Spleen (tissue), 11 donors: ENCODE measurements at regions not wholly inside any gene's neighbourhood (a gene's known extent, or its start where the extent isn't known, plus 50 kb on each side); places are given as distances from the start of the nearest gene placed in this dataset.

Source experiments
- DNase-seq: peaks from one replicate; pipeline ENCODE4 v3.0.0-alpha.2; 2020
- H3K27ac ChIP-seq, 8 donors: fragments of 200-600 bp; sonication (generic) in 7 of 8; 1 replicate in 4 of 8; 2 replicates in 4 of 8; pipeline versions ENCODE4 v1.5.0 to v1.8.0; 2016 to 2021; ENCODE audit warnings: inconsistent platforms in 4 of 8, mild to moderate bottlenecking in 4 of 8, moderate library complexity in 1 of 8
- H3K27me3 ChIP-seq, 7 donors: fragments of 200-600 bp; sonication (generic) in 6 of 7; replicated peaks in 1 of 7; 1 replicate in 4 of 7; 2 replicates in 3 of 7; pipeline versions ENCODE4 v1.5.0 to v1.8.0; 2016 to 2021; ENCODE audit warnings: inconsistent platforms in 3 of 7, mild to moderate bottlenecking in 1 of 7
- H3K36me3 ChIP-seq, 6 donors: fragments of 200-600 bp; sonication (generic) in 5 of 6; 1 replicate in 4 of 6; 2 replicates in 2 of 6; pipeline versions ENCODE4 v1.5.0 to v1.8.0; 2016 to 2021; ENCODE audit warnings: inconsistent platforms in 2 of 6
- H3K4me1 ChIP-seq, 6 donors: fragments of 200-600 bp; sonication (generic) in 5 of 6; 1 replicate in 3 of 6; 2 replicates in 3 of 6; pipeline versions ENCODE4 v1.5.0 to v1.8.0; 2016 to 2021; ENCODE audit warnings: inconsistent platforms in 3 of 6
- H3K4me3 ChIP-seq, 8 donors: fragments of 200-600 bp; sonication (generic) in 7 of 8; 1 replicate in 4 of 8; 2 replicates in 4 of 8; pipeline versions ENCODE4 v1.5.0 to v1.8.0; 2016 to 2021; ENCODE audit warnings: inconsistent platforms in 4 of 8, mild to moderate bottlenecking in 4 of 8, moderate library complexity in 2 of 8
- H3K9me3 ChIP-seq, 8 donors: fragments of 200-600 bp; sonication (generic) in 7 of 8; 1 replicate in 4 of 8; 2 replicates in 4 of 8; pipeline versions ENCODE4 v1.5.0 to v1.8.0; 2016 to 2021; ENCODE audit warnings: inconsistent platforms in 4 of 8
- POLR2A ChIP-seq, 3 donors: fragments of 450-650 bp; IDR thresholded peaks; one replicate each; pipeline ENCODE4 v1.5.1; 2017; ENCODE audit warnings: antibody characterized with exemption in 3 of 3, mild to moderate bottlenecking in 1 of 3
- POLR2AphosphoS5 ChIP-seq, 3 donors: sonication (generic); formaldehyde crosslinking; IDR thresholded peaks; one replicate each; pipeline ENCODE4 v1.5.1; 2017; ENCODE audit warnings: antibody characterized with exemption in 3 of 3
- WGBS, 5 donors: extraction: QIAGEN DNeasy Blood & Tissue Kit in 3 of 5; methylation state at CpG; one replicate each; pipeline versions ENCODE4 v1.1.5 to v1.1.7; 2013 to 2018; 5-methylcytosine and 5-hydroxymethylcytosine counted together
- intact Hi-C: fragments of 100-400 bp; cut with DNase I; formaldehyde crosslinking; loops from one replicate; pipeline ENCODE4 v1.15.0; 2023; ENCODE audit warnings: low total_unique reads
- TF ChIP-seq, protein P1 (sequence below), 11 experiments: fragments of 200-600 bp in 7 of 11; fragments of 450-650 bp in 4 of 11; sonication (generic) in 4 of 11; IDR thresholded peaks in 8 of 11; conservative IDR thresholded peaks in 3 of 11; 1 replicate in 7 of 11; 2 replicates in 4 of 11; pipeline versions ENCODE4 v1.4.0 to v1.8.0; 2016 to 2021; ENCODE audit warnings: antibody characterized with exemption in 11 of 11, inconsistent platforms in 4 of 11, mild to moderate bottlenecking in 1 of 11
- donor health status: healthy with polysubstance abuse.
- donor health status: DM: no; HTN: no; CAD: no; lungs with moderate emphysema.
- donor health status: DM: no; HTN: no; CAD: no.
- donor health status: Bipolar disorder and iron deficiency.
- donor health status: healthy.
- donor health status: DM: no; HTN: no; CAD: no.
- donor health status: DM: yes; HTN: yes; CAD: no.

DNA sequence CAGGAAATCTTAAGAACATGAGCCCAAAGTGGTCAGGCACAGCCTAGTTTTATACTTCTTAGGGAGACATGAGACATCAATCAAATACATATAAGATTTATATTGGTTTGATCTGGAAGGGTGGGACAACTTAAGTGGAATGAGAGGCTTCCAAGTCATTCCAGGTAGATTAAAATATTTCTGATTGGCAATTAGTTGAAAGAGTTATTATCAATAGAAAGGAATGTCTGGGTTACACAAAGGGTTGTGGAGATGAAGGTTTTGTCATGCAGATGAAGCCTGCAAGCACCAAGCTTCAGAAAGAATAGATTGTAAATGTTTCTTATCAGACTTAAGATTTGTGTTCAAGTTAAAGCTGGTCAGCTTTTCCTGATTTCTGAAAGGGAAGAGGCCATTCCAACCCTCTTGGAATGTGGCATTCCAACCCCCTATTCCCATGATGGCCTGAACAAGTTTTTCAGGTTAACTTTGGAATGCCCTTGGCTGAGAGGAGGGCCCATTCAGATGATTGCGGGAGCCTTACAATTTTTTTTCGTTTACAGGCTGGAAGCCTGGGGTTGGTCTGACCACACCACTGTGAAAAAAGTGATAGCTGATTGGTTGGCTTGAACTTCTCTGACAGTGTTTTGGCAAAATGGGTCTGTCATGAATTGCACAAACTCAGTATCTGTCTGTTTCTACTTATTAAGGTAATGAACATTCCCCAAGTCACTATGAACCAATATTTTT lies 245.6 kb upstream of the RAI14 start:
- Histone ChIP-seq H3K4me1 (no peaks in the 10 kb centered on the region), H3K4me3 (no peak overlapping the region), H3K36me3 (no peaks in the 10 kb centered on the region), H3K27ac (no peak overlapping the region), H3K9me3 (no peaks in the 10 kb centered on the region), H3K27me3 (no peaks in the 10 kb centered on the region)
- DNase-seq: no peak
- TF ChIP-seq POLR2AphosphoS5 (IDR thresholded peaks at IDR 0.05) (no peak), POLR2A (IDR thresholded peaks at IDR 0.05) (no peak)
- TF ChIP-seq, protein P1, sequence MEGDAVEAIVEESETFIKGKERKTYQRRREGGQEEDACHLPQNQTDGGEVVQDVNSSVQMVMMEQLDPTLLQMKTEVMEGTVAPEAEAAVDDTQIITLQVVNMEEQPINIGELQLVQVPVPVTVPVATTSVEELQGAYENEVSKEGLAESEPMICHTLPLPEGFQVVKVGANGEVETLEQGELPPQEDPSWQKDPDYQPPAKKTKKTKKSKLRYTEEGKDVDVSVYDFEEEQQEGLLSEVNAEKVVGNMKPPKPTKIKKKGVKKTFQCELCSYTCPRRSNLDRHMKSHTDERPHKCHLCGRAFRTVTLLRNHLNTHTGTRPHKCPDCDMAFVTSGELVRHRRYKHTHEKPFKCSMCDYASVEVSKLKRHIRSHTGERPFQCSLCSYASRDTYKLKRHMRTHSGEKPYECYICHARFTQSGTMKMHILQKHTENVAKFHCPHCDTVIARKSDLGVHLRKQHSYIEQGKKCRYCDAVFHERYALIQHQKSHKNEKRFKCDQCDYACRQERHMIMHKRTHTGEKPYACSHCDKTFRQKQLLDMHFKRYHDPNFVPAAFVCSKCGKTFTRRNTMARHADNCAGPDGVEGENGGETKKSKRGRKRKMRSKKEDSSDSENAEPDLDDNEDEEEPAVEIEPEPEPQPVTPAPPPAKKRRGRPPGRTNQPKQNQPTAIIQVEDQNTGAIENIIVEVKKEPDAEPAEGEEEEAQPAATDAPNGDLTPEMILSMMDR (IDR thresholded peaks at IDR 0.05 in 8 of 11, conservative IDR thresholded peaks at IDR 0.05 in 3 of 11): no peak
- intact Hi-C loops: no loop called here
- 52 to 86% (median 75%) methylated on average over 2 of the region's 2 CpGs for WGBS, 5 donors

DNA sequence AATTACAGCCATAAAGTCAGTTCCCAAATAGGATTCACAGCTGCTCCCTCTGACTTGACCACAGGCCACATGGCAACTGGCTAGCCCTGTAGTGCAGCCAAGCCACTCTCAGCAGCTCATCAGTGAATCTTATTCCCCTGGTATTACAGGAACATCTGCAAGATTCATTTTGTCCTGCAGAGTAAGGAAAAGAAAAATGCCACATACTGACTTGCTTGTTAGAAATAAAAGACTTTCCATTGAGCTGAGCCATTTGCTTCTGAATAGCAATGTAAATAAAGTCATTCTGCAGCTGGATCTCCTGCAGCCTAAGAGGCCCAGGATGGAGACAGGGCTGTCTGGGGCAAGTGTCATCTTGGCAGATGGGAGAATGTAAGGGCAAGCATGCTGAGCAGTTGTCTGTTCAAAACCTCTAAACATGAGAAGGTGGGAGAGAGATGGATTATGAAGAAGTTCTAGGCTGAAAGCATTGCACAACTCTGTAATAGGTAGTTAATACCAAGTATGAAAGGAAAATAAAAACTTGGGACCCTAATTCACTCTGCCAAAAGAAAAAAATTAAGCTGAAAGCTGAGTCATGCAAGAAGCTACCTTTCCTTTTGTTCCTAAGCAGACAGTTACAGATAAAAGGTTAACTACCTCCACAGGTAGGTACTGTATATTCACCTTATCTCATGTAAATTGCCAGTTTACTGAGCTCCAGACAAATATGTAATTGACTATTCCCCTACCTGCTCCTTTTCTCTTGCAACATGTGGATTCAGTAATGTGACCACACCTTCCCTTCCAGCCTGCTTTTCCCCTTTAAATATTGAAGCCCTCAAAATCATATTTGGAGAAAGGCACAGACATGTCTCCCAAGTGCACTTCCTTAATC lies 244.4 kb upstream of the RAI14 start:
- TF ChIP-seq POLR2AphosphoS5 (IDR thresholded peaks at IDR 0.05) (no peak), POLR2A (IDR thresholded peaks at IDR 0.05) (no peak)
- TF ChIP-seq, protein P1 (IDR thresholded peaks at IDR 0.05 in 8 of 11, conservative IDR thresholded peaks at IDR 0.05 in 3 of 11): no peak
- DNase-seq: no peak
- intact Hi-C loops: no loop called here
- H3K27me3 ChIP-seq: no peaks in the 10 kb centered on the region
- H3K9me3 ChIP-seq: no peaks in the 10 kb centered on the region
- H3K4me1 ChIP-seq: no peaks in the 10 kb centered on the region
- H3K4me3 ChIP-seq: no peak overlapping the region
- H3K36me3 ChIP-seq: no peaks in the 10 kb centered on the region
- no peak overlapping the region for H3K27ac ChIP-seq

DNA sequence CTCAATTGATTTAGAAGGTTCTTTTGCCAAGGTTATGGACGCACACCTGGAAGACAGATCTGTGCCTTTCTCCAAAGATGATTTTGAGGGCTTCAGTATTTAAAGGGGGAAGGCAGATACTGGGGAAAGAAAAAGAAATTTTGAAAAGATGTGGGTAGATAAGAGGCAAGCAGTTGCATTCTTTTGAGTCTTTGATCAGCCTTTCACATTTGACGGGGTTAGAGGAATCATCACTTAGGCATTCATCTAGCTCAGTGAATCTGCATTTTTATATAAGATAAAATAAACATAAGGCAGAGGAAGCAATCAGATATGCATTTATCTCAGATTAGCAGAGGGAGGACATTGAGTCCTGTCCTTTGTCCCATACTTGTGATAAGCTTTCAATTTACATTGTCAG lies 243.4 kb upstream of the RAI14 start:
- TF ChIP-seq POLR2AphosphoS5 (IDR thresholded peaks at IDR 0.05): no peak
- no peak for TF ChIP-seq POLR2A (IDR thresholded peaks at IDR 0.05)
- TF ChIP-seq, protein P1 (IDR thresholded peaks at IDR 0.05 in 8 of 11, conservative IDR thresholded peaks at IDR 0.05 in 3 of 11): no peak
- Histone ChIP-seq H3K36me3 (no peaks in the 10 kb centered on the region), H3K4me3 (no peak overlapping the region), H3K27me3 (no peaks in the 10 kb centered on the region), H3K4me1 (no peaks in the 10 kb centered on the region), H3K27ac (no peak overlapping the region), H3K9me3 (no peaks in the 10 kb centered on the region)
- 59 to 67% (median 63%) methylated on average over 2 of the region's 2 CpGs for WGBS, 5 donors
- no peak for DNase-seq
- intact Hi-C loops: no loop called here

DNA sequence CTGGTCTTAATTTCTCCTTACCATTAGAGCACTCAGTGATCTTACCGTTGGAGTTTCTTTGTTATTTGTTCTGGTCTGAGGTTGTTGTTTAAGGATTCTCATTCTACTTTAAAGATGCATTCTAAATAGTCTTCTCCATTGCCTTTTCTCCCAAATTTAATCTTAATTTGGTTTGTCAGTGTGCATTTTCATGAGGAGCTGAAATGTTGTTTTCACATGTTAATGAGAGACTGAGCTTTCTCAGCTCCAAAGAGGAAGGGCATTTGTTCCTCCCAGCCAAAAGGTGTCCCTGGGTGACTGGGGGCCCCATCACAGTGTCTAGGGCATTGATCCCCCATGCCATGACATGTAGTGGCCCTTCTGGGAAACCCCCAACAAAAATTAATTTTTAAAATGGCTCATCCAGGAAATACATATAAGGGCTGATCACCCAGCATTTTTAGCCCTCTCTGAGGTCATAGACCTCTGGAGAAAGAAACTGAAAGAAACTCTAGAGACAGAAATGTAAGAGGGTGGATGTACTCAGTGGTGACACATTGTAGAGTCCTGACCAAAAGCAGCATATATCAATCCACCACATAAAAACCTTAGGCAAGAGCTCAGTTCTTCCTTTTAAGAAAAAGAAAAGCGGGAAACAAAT lies 240.4 kb upstream of the RAI14 start:
- WGBS, 5 donors: 52 to 57% (median 54%) methylated on average over 2 of the region's 2 CpGs
- Histone ChIP-seq H3K4me3 (no peak overlapping the region), H3K9me3 (peaks cover 0 to 22% (median 13%) of the 10 kb centered on the region in 8 donors), H3K27me3 (no peaks in the 10 kb centered on the region), H3K4me1 (no peaks in the 10 kb centered on the region), H3K27ac (no peak overlapping the region), H3K36me3 (no peaks in the 10 kb centered on the region)
- DNase-seq: no peak
- intact Hi-C loops: no loop called here
- TF ChIP-seq, protein P1 (IDR thresholded peaks at IDR 0.05 in 8 of 11, conservative IDR thresholded peaks at IDR 0.05 in 3 of 11): no peak
- TF ChIP-seq POLR2A (IDR thresholded peaks at IDR 0.05) (no peak), POLR2AphosphoS5 (IDR thresholded peaks at IDR 0.05) (no peak)
